ENCODE measurements at regions not wholly inside any gene's neighbourhood (a gene's known extent, or its start where the extent isn't known, plus 50 kb on each side); places are given as distances from the start of the nearest gene placed in this dataset.
A peak's percentile ranks its signal among the peaks of the same experiment; 100 is the strongest.

GRCh38 chr10:3251172-3251571 lies 78.6 kb upstream of the PITRM1 start:
- DNase-seq, result no peak

DNA sequence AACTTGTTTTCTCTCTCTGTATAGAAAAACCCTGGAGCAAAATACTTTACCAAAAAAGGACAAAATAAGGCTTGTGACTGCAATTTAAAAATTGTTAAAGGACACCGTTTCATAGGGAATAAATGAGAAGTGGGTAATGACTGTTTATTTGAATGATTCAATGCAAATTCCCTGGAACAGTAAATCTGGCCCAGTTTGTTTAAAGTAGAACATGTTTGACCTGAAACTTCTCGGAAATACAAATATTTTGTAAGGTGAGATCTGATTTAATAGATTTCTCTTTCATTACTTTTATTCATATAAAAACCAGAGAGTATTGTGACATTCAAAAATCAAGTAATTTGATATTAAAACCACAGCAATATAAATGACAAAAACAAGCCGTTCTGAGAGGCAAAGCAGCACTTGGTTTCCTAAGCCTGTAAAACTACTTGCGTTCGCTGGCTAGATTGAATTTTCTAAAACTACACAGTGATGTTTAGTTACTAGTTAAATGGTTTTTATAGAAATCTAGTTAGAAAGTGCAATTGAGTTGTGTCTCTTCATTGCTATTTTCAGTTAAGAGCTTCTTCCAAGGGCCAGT lies 76.8 kb upstream of the PITRM1 start:
- no peak for DNase-seq

GRCh38 chr10:3248526-3249306 lies 76.1 kb upstream of the PITRM1 start:
- no peak for DNase-seq

GRCh38 chr10:3245395-3245794 lies 72.8 kb upstream of the PITRM1 start:
- DNase-seq, result no peak

GRCh38 chr10:3241967-3242650 lies 69.5 kb upstream of the PITRM1 start:
- no peak for DNase-seq

- DNase-seq, result no peak
Observed at GRCh38 chr10:3241274-3241921, 68.8 kb upstream of the PITRM1 start.

DNA sequence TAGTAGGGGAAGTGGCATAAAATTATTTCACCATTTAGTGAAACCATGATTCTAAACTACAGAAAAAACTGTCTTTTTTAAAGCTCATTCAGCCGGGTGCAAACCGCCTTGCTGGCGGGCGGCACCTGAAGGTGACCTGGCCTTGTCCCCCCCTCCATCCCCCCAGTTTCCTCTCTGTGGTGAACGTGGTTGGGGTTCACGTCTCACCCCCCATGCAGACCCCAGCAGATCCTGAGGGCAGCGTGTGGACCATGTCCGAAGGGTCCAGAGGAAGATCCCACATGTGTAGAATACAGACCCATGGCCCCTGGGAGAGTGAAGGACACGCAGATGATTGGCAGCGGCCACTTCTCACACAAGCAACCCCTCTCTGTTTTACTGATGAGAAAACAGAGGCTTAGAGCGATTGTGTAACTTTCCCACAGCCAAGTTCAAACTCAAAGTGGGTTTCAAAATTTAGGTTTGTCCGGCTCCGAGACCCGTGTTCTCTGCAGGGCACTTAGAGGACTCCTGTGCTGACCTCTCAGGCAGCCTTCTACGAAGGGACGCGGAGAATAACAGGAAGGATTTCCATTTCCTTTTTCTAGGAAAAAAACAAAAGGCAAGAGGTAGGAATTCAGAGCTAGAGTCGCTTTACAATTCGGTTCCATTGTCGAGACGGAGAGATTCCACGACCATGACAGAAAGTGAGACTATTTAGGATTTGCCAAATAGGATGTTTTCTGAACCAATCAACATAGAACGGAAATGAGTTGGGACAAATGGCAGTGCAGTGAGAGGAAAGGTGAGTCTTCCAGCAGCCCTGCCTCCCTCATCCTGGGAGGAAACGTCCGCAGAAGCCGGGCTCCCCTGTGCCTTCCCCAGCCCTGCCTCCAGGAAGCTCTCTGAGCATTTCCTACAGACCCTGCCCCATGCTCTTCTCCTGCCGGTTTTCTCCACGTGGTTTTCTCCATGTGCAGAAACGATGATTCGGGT lies 67.6 kb upstream of the PITRM1 start:
- no peak for DNase-seq

GRCh38 chr10:3239066-3239919 lies 66.7 kb upstream of the PITRM1 start:
- DNase-seq, result peak; percentile 72 to 76

DNA sequence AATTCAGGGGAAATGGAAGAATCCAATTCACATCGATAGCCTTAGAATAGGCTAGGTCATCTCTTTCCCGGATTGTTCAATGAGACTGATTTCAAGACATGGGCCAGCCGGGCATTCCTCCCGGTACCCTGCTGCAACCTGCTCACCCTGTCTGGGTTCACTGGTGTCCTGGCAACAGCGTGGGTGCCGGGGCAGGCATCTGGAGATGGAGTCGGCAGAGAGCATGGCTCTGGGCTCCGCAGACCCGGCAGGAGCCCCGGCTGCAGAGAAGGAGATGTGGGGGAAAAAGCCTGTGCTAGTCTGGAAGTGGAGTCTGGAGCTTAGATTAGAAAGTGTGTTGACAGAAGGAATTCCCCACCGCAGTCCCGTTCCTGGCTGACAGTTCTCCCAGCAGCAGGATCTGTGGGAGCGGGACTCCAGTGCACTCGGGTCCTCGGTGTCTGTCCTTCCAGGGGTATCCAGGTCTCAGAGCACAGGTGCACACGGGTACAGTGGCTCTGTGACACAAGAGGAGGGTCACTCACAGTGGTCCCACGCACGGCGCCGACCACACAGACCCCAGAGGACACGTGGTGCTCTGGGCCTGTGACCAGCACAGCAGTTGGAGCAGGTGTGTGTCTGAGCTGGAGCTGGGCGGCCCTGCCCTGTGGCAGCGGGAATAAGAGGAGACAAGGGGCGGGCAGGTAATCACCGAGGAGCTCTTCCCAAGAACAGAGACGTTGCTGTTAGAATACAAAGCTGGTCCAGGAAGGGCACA lies 65.7 kb upstream of the PITRM1 start:
- DNase-seq, result no peak

DNA sequence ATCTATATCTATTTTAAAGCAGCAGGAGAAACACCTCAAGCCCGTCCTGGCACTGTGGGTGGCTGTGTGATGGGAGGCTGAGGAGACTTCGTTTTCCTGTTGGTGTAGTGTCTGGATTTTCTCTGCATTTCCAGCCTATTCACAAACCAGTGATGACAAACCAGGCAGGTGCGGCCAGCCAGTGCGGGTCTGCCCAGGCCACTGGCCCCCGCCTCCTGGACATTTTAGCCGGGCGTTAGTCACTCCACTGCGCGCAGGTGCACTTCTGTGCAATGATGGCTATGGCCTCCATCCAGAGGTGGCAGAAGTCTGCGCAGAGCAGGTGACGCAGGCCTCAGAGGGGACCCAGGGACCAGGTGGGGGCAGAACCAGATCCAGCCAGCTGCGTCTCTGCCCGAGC lies 64.9 kb upstream of the PITRM1 start:
- DNase-seq, result no peak

DNA sequence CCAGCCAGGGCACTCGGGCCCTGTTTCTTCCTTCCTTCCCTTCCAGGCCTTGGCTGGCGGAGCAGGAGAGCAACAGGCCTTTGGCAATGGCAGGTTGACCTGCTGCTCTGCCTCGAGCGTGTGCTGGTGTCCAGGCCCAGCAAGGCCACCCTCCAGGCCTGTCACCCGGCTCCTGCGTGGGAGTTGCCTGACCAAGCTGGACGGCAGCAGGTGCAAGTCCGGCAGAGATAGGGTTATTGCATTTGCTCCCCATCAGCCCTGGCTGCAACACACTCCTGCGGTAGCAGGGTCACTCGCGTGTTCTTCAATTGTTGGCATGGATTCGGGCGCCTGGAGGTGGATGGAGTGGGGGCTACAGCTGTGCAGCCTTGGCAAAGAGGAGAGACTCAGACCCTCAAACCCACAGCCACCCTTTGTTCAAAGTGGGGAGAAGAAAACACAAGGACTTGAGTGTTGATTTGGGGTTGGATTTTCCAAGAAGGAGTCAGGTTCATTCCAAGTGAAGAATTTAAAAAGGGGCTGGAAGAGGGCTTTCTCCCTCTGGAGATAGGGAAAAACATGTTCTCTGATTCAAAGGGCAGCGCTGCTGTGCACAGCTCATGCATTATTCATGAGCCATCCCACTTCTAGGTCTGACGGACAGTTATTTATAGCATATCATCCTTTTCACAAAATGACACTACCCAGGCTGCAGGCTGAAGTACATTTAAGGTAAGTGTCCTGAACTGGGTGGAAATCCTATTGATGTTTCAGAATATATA lies 64.2 kb upstream of the PITRM1 start:
- DNase-seq, result no peak

DNA sequence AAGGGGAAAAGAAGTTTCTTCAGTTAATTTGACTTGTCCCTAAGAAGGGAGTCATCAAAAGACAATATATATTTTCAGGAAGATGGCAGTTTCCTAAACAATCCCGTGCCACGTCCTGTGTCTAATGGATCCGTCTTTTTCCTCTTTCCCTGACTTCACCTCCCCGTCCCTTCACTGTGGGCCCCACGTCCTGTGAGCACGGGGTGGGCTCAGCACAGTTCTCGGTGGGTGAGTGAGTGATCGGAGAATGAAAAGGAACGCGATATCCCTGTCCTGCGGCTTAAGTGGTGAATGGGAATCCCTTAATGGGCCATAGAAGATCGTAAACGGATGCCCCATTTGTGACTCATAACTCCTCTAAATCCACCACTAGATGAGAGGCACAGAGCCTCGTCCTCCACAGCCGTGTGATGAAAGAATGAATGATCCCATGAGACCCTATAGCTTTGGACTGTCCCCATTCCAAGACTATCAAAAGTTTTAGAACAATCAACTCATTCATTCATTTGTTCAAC lies 63.5 kb upstream of the PITRM1 start:
- no peak for DNase-seq

DNA sequence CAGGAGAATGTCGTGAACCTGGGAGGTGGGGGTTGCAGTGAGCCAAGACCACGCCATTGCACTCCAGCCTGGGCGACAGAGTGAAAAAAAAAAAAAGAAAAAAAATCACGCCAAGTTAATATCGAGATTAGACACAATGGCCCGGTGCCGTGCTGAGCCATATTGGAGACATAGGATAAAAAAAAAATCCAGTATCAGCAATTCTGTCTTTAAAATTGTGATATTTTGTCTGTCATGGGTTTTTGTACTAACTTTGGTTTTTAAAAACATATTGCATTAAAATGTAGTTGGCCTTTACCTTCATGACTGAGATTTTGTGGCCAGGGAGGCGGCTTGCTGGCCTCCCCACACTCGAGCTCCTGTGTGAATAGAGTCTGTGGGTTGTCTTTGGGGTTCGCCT lies 62.8 kb upstream of the PITRM1 start:
- DNase-seq, result no peak

DNA sequence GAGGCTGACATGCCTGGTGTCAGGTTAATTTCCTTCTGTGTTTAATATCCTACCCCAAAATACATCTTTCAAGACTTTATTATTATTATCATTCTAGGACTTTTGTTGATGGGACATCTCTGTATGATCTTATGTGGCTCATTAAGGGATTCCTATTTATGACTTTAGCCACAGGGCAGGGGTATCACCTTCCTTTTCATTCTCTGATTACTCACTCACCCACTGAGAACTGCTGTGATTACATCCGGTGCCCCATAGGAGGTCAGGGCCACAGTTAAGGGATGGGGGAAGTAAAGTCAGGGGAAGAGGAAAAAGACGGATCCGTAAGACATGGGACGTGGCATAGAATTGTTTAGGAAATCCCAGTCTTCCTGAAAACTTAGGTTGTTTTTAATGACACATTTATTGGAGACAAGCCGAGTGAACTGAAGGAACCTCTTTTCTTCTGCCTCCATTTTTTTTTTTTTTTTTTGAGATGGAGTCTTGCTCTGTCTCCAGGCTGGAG lies 61.0 kb upstream of the PITRM1 start:
- no peak for DNase-seq

GRCh38 chr10:3231951-3232730 lies 59.6 kb upstream of the PITRM1 start:
- DNase-seq, result no peak

GRCh38 chr10:3229815-3230214 lies 57.2 kb upstream of the PITRM1 start:
- DNase-seq, result no peak

DNA sequence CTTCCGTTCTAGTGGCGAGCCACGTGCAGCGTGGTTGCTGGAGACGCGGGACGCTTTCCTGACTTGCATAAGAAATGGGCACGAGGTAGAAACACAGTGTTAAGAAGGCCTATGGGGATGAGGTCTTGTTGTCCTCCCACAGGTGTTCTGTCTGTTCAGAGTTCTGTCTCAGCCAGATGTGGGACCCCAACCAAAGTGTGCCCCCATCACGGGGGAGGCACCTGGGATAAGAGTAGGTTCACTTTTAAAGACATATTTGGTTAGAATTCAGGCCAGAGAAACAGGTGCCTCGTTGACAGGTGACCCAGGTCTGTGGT lies 56.0 kb upstream of the PITRM1 start:
- no peak for DNase-seq

DNA sequence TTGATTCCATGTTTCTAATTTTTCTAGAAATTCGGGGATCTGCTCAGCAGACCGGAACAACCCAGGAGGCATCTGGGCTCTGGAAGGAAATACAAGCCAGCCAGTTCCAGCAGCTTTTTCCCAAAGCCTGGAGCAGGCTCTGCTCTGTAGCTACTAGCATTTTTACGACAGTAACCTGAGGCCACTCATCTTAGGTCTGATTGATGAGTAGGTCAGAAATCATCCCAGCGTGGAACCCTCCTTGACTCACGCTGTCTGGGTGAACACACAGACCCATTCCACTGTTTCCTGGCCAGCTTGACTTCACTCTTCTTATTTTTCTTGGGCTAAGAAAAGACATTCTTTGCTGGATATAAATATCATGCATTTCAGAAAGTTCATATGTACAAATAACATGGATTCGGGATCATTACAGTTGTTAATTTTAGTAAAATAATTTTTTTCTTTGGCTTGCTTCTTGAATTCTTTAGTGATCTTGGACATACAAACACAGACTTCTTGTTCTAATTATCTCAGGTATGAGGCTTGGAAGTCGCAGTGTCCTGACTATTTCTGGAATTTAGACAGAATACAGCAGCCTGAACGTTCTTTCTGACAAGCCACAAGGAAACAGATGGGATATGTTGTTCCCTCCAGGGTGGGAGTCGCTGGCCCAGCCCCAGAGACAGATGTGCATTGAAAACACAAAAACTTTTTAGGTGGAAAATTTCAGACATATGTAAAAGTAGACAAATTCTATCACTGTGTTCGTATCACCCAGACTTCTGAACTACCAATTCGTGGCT lies 54.6 kb upstream of the PITRM1 start:
- DNase-seq, result no peak
